Endothelial cell of umbilical vein (primary cell): ENCODE measurements at regions not wholly inside any gene's neighbourhood (a gene's known extent, or its start where the extent isn't known, plus 50 kb on each side); places are given as distances from the start of the nearest gene placed in this dataset.

Experiments used
- BruUV-seq: library from RNA; stranded (reverse); fragments of 400-500 nt; replicated peaks from 2 replicates; lab custom pipeline; 2021; lab: Mats Ljungman, UMichigan
- CTCF ChIA-PET: fragments of 300-600, 350-600 bp; sonication (Branson Sonifier 250); formaldehyde crosslinking; loops from one replicate; lab custom pipeline; 2021; ENCODE audit warnings: antibody characterized with exemption, inconsistent platforms; lab: Charles Lee
- POLR2A ChIA-PET: fragments of 300-600, 350-600 bp; sonication (Branson Sonifier 250); formaldehyde crosslinking; loops from one replicate; lab custom pipeline; 2021; ENCODE audit warnings: antibody characterized with exemption, inconsistent platforms; lab: Charles Lee
- DNase-seq: peaks from one replicate; pipeline ENCODE4 v3.0.0-alpha.2; 2011; ENCODE audit warnings: low read depth, low spot score
- FAIRE-seq: peaks from 2 replicates; lab custom pipeline; 2011; peaks lifted over from hg19 to GRCh38; lab: Jason Lieb, UNC
- H2AFZ ChIP-seq: 2 replicates; pipeline ENCODE4 v1.6.0; 2012; ENCODE audit warnings: low read depth, low read length, control low read depth, inconsistent platforms
- H3K27ac ChIP-seq: 2 replicates; pipeline ENCODE4 v1.5.1; 2011; ENCODE audit warnings: low read depth, mild to moderate bottlenecking, control low read depth, low read length, moderate library complexity; ENCODE audit not compliant: insufficient read depth
- H3K27me3 ChIP-seq, 2 experiments: 2 replicates each; pipeline versions ENCODE4 v1.6.0 to v1.6.1; 2011; ENCODE audit warnings: low read length in 2 of 2, mixed read lengths in 1 of 2; ENCODE audit not compliant: control insufficient read depth in 2 of 2, insufficient read depth in 2 of 2
- H3K36me3 ChIP-seq, 2 experiments: 2 replicates in 1 of 2; 3 replicates in 1 of 2; pipeline ENCODE4 v1.5.1; 2011; ENCODE audit warnings: low read length in 2 of 2, mild to moderate bottlenecking in 1 of 2, moderate library complexity in 1 of 2; ENCODE audit not compliant: control insufficient read depth in 2 of 2, insufficient read depth in 2 of 2; ENCODE audit errors: extremely low read depth in 1 of 2
- H3K4me1 ChIP-seq: 3 replicates; pipeline ENCODE4 v1.5.1; 2011; ENCODE audit warnings: mild to moderate bottlenecking, low read length; ENCODE audit not compliant: control insufficient read depth, insufficient read depth; ENCODE audit errors: extremely low read depth
- H3K4me2 ChIP-seq: 2 replicates; pipeline ENCODE4 v1.6.1; 2011; ENCODE audit warnings: low read length, control low read depth, mixed read lengths; ENCODE audit not compliant: insufficient read depth
- H3K4me3 ChIP-seq, 3 experiments: fragments of 200-600 bp in 1 of 3; sonication (generic), shearing (Covaris generic) in 1 of 3; replicated peaks in 1 of 3; 2 replicates each; pipeline ENCODE4 v1.5.1; 2011 to 2016; ENCODE audit warnings: control low read depth in 3 of 3, low read length in 3 of 3, mild to moderate bottlenecking in 2 of 3, inconsistent platforms in 1 of 3, low read depth in 1 of 3, moderate library complexity in 1 of 3; ENCODE audit not compliant: insufficient read depth in 1 of 3
- H3K79me2 ChIP-seq: 2 replicates; pipeline ENCODE4 v1.6.0; 2012; ENCODE audit warnings: low read length, inconsistent platforms; ENCODE audit not compliant: control insufficient read depth, insufficient read depth
- H3K9ac ChIP-seq: replicated peaks from 2 replicates; pipeline ENCODE3; 2011; ENCODE audit warnings: low read length, control low read depth; ENCODE audit not compliant: insufficient read depth; ENCODE audit errors: extremely low read depth
- H3K9me1 ChIP-seq: replicated peaks from 3 replicates; pipeline ENCODE4 v1.6.0; 2011; ENCODE audit warnings: mild to moderate bottlenecking, low read length; ENCODE audit not compliant: control insufficient read depth, insufficient read depth; ENCODE audit errors: extremely low read depth
- H3K9me3 ChIP-seq: replicated peaks from 2 replicates; pipeline ENCODE4 v1.5.1; 2012; ENCODE audit warnings: low read length, inconsistent platforms; ENCODE audit not compliant: control insufficient read depth, insufficient read depth
- H4K20me1 ChIP-seq: replicated peaks from 2 replicates; pipeline ENCODE3; 2011; ENCODE audit warnings: mild to moderate bottlenecking, low read length; ENCODE audit not compliant: control insufficient read depth, insufficient read depth; ENCODE audit errors: extremely low read depth
- CTCF ChIP-seq, 2 donors: IDR thresholded peaks; 1 replicate in 1 of 2; 2 replicates in 1 of 2; pipeline ENCODE4 v1.5.1; 2011; ENCODE audit warnings: low read length in 2 of 2, mild to moderate bottlenecking in 2 of 2, moderate library complexity in 2 of 2, control low read depth in 1 of 2, inconsistent platforms in 1 of 2, low read depth in 1 of 2; ENCODE audit not compliant: insufficient read depth in 1 of 2; ENCODE audit errors: extremely low read depth in 1 of 2
- EZH2 ChIP-seq: IDR thresholded peaks from 2 replicates; pipeline ENCODE4 v1.6.1; 2012; ENCODE audit warnings: borderline replicate concordance, low read depth, mild to moderate bottlenecking, moderate library complexity, low read length, inconsistent platforms; ENCODE audit not compliant: severe bottlenecking
- FOS ChIP-seq: IDR thresholded peaks from 2 replicates; pipeline ENCODE4 v1.6.1; 2011; ENCODE audit warnings: mild to moderate bottlenecking, low read length, moderate library complexity, borderline replicate concordance; ENCODE audit not compliant: insufficient read depth
- GATA2 ChIP-seq: IDR thresholded peaks from 2 replicates; pipeline ENCODE4 v1.7.0; 2011; ENCODE audit warnings: low read depth, mild to moderate bottlenecking, moderate library complexity, mixed read lengths, low read length; ENCODE audit not compliant: insufficient read length, insufficient read depth
- JUN ChIP-seq: IDR thresholded peaks from 2 replicates; pipeline ENCODE4 v1.6.1; 2011; ENCODE audit warnings: borderline replicate concordance, low read depth; ENCODE audit not compliant: insufficient read length, insufficient read depth
- MAX ChIP-seq: IDR thresholded peaks from 2 replicates; pipeline ENCODE4 v1.6.1; 2011; ENCODE audit not compliant: insufficient read depth, insufficient read length
- MYC ChIP-seq: IDR thresholded peaks from one replicate; pipeline ENCODE4 v1.6.1; 2011; ENCODE audit warnings: mild to moderate bottlenecking, low read depth, low read length
- POLR2A ChIP-seq: IDR thresholded peaks from 2 replicates; pipeline ENCODE4 v1.6.1; 2012; ENCODE audit warnings: low read depth, mild to moderate bottlenecking, control low read depth, low read length
- POLR2AphosphoS5 ChIP-seq: IDR thresholded peaks from 2 replicates; pipeline ENCODE4 v1.6.1; 2012; ENCODE audit warnings: low read depth, mild to moderate bottlenecking, control low read depth, low read length, moderate library complexity; ENCODE audit not compliant: insufficient read depth
- dilution Hi-C: fragments of 300-500 bp; cut with MboI; formaldehyde crosslinking; loops from one replicate; pipeline ENCODE4 v1.15.0; 2019; ENCODE audit warnings: low sequenced_read_pairs; ENCODE audit not compliant: extremely low pct_ligation_motif_present
- intact Hi-C: fragments of 100-400 bp; cut with micrococcal nuclease; formaldehyde crosslinking; loops from one replicate; pipeline ENCODE4 v1.10.0; 2022

DNA sequence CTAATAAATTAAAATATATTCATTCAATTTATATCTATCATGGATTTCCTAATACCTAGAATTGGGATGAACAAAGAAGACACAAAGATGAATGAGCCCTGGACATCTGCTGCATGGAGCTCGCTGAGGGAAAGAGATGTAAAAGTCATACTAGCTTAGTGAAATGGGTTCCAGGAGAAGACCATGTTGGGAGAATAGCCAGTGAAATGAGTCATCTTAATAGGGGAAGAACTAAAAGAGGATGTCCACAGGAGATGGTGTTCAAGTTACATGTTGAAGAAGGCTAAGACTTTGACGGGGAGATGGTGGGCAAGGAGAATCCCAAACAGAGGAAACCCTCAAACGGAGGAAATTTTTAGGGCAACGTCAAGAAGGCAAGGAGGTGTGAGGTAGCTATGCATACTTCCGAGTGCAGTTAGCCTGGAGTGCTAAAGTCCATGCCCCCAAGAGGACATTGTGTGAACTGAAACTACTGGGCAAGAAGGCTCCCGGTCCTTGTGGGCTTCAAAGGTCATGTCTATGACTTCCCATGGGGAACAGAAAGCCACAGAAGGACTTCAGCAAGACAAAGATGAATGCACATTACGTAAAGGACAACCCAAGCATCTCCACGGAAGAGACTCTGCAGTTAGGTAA lies 220.5 kb upstream of the CDH11 start:
- Histone ChIP-seq H3K4me1 (no peaks in the 10 kb centered on the region), H3K9me1 (no peaks in the 10 kb centered on the region), H3K4me3 (no peak overlapping the region), H3K9ac (no peak overlapping the region), H3K9me3 (no peaks in the 10 kb centered on the region), H3K79me2 (no peaks in the 10 kb centered on the region), H3K36me3 (no peaks in the 10 kb centered on the region), H3K27ac (no peak overlapping the region), H3K27me3 (no peaks in the 10 kb centered on the region), H4K20me1 (no peaks in the 10 kb centered on the region), H3K4me2 (no peak overlapping the region), H2AFZ (no peak overlapping the region)
- FAIRE-seq: no peak
- CTCF ChIA-PET: no interaction called here
- POLR2A ChIA-PET: no interaction called here
- DNase-seq: no peak
- no TSS peak for BruUV-seq
- intact Hi-C loops (no loop called here), dilution Hi-C loops (no loop called here)
- no peak for TF ChIP-seq MAX
- no peak for TF ChIP-seq MYC
- no peak for TF ChIP-seq POLR2AphosphoS5
- no peak for TF ChIP-seq CTCF (IDR thresholded peaks at IDR 0.05; ENCODE audit: extremely low read depth in 1 of 2, insufficient read depth in 1 of 2, low read depth in 1 of 2, low read length in 2 of 2)
- TF ChIP-seq JUN: no peak
- no peak for TF ChIP-seq GATA2
- TF ChIP-seq POLR2A: no peak
- TF ChIP-seq EZH2: no peak
- TF ChIP-seq FOS: no peak
